ENCODE measurements at regions not wholly inside any gene's neighbourhood (a gene's known extent, or its start where the extent isn't known, plus 50 kb on each side); places are given as distances from the start of the nearest gene placed in this dataset.

GRCh38 chr9:79796411-79796810, 224.6 kb downstream of the TLE4 start:
- TF ChIP-seq EZH2 (IDR thresholded peaks at IDR 0.05; ENCODE audit: borderline replicate concordance, low read depth, low read length, severe bottlenecking), result no peak
- no peak for TF ChIP-seq POLR2AphosphoS5 (IDR thresholded peaks at IDR 0.05; ENCODE audit: insufficient read depth, low read depth, low read length)
- TF ChIP-seq CTCF (IDR thresholded peaks at IDR 0.05; ENCODE audit: extremely low read depth in 1 of 2, insufficient read depth in 1 of 2, low read depth in 1 of 2, low read length in 2 of 2), result no peak
- TF ChIP-seq, protein P1, sequence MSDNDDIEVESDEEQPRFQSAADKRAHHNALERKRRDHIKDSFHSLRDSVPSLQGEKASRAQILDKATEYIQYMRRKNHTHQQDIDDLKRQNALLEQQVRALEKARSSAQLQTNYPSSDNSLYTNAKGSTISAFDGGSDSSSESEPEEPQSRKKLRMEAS (IDR thresholded peaks at IDR 0.05; ENCODE audit: insufficient read depth, insufficient read length), result no peak
